DOHH2 (cell line): ENCODE measurements at regions not wholly inside any gene's neighbourhood (a gene's known extent, or its start where the extent isn't known, plus 50 kb on each side); places are given as distances from the start of the nearest gene placed in this dataset.

ENCODE experiments used
- CTCF ChIP-seq: fragments of 200-600 bp; sonication (generic); IDR thresholded peaks from one replicate; pipeline ENCODE4 v1.5.1; 2014; ENCODE audit warnings: antibody characterized with exemption, mild to moderate bottlenecking, low read depth, low read length; ENCODE audit not compliant: poor library complexity, severe bottlenecking
- EZH2phosphoT487 ChIP-seq: fragments of 200-600 bp; sonication (generic); IDR thresholded peaks from 2 replicates; pipeline ENCODE4 v1.6.1; 2017; ENCODE audit warnings: borderline replicate concordance, mild to moderate bottlenecking, antibody characterized with exemption, low read length, moderate library complexity, mixed read lengths

GRCh38 chr6:141472162-141472928 lies 660.4 kb upstream of the GJE1 start:
- TF ChIP-seq CTCF, result no peak
- no peak for TF ChIP-seq EZH2phosphoT487
